ENCODE measurements at regions not wholly inside any gene's neighbourhood (a gene's known extent, or its start where the extent isn't known, plus 50 kb on each side); places are given as distances from the start of the nearest gene placed in this dataset.

DNA sequence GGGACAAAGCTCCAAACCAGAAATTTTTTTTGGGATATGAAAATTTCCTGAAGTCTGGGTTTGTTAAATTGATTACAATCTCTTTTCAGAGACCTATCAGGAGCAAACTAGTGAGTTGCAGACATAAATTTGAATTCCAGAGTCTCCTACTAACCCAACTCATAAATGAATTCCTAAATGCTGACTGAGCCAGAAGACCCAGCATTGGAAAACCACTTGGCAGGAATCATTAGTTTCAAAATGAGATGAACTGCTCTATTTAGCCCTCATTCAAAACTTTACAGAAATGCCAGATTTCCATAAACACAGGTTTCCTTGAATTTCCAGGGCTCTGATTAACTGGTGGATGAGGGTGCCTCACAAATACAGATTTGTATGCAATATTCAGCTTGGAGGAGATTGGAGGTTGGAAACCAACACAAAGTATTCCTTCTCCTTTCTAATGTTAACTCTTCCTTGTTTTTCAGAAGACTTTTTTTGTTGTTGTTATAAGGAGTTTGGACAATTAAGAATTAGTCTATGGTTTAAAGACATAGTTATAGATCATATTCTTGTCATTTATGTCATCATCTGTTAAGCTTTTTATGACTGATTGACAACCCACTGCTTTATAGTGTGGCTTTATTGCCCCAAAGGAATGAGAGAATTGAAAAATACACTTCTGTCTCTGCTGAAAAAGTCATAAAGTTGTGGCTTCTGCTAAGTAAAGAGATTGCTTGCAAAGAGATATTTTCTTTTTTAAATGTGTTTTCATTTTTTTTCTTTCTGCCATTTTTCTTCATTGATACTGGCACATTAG lies 222.8 kb downstream of the HLX start:
- no peak for DNase-seq (ENCODE audit: low read depth in 2 of 3, low spot score in 1 of 3)

DNA sequence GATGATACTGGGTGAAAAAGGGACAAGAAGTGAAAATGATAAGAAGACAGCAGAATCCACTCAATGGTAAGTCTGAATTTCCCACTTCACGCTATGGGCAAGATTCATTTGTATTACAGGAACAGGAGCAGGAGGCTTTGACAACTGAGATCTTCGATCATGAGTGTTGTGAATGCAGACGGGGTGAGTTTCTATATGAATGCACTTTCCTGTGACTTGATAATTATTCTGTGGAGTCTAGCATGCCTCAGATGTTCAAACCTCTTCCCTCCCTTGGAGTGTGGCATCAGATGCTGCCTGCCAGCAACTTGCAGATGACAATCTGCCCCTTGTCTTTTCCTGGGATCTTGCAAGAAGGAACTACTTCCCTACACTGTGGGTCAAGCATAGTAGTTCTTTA lies 225.4 kb downstream of the HLX start:
- DNase-seq (ENCODE audit: low read depth in 2 of 3, low spot score in 1 of 3): no peak

DNA sequence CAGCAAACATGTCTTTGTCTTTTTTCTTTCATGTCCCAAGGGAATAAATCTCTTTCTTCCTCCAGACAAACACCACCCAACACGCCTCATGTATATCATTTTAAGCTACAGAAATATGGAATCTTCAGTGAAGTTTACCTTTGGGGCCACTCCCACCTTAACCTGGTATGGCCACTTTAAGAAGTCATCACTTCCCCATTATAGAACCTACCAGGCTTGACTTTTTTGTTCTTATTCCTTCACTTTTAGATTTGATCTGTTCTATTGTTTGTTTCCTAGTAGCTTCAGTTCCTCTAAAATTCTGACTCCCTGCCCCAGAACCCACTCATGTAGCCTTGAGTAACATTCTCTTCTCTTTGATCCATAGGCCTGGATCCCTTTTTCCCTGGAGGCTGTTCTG lies 226.3 kb downstream of the HLX start:
- no peak for DNase-seq (ENCODE audit: low read depth in 2 of 3, low spot score in 1 of 3)

DNA sequence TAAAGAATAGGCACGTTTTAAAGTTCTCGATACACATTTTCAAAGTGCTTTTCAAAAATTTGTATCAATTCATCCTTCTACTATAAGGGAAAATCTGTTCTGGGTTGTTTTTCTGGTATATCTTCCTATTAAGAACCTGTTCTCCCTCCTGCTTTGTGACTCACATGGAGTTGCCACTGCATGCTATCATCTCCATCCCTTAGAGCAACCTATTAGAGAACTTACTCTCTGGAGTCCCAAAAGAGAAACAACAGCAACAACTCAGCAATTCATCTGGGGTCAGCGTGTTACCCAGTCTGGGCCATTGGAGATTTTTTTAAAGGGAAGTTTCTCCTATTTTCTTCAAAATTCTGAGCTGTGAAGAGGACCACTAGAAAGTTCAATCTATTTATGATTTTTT lies 227.4 kb downstream of the HLX start:
- no peak for DNase-seq (ENCODE audit: low read depth in 2 of 3, low spot score in 1 of 3)

DNA sequence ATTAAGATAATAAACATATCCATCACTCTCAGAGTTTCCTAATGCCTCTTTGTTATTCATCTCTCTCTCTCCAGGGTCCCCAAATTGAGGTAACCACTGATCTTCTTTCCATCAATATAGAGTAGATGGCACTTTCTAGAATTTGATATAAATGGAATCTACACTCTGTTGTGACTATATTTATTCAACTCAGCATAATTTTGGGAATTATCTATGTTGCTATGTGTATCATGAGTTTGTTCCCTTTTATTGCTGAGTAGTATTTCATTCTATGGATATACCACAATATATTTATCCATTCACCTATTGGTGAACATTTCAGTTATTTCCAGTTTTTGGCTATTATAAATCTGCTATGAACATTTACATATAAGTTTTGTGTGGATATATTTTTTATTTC lies 230.7 kb downstream of the HLX start:
- no peak for DNase-seq (ENCODE audit: low read depth in 2 of 3, low spot score in 1 of 3)

DNA sequence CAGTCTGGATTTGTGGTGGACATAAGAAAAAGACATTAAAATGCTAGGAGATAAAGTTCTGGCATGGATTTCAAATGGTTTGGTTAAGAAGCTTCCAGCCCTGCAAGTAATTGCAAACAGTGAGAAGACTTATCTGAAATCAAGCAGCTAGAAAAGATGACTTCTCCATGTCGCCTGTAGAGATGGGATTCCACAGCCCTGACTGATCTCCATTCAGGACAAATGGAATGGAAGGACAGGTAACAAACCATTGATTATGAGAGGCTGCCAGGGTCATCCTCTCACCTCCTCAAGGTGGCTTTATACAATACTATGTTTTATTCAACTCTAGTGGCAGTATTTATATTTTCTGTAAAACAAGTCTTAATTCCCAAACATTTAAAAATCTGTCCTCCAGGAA lies 237.9 kb downstream of the HLX start:
- DNase-seq (ENCODE audit: low read depth in 2 of 3, low spot score in 1 of 3): no peak

DNA sequence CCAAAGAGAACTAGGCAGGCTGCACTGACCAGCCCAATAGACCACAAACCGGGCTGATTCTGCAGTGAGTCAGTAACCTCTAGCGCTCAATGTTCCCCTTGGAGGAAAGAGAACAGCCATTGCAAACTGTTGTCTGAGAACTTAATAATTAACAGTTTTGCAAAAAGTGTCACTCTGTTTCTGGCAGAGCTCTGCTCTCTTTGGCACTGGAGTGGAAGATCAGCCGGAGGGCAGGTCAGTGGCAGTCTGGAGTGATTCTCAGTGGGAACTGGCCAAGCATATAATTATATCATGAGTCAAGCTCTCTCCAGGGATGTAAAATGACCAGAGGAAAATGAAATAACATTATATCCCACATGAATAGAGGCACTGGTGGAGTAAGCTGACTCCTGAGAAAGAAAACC lies 238.3 kb downstream of the HLX start:
- DNase-seq (ENCODE audit: low read depth in 2 of 3, low spot score in 1 of 3): no peak

DNA sequence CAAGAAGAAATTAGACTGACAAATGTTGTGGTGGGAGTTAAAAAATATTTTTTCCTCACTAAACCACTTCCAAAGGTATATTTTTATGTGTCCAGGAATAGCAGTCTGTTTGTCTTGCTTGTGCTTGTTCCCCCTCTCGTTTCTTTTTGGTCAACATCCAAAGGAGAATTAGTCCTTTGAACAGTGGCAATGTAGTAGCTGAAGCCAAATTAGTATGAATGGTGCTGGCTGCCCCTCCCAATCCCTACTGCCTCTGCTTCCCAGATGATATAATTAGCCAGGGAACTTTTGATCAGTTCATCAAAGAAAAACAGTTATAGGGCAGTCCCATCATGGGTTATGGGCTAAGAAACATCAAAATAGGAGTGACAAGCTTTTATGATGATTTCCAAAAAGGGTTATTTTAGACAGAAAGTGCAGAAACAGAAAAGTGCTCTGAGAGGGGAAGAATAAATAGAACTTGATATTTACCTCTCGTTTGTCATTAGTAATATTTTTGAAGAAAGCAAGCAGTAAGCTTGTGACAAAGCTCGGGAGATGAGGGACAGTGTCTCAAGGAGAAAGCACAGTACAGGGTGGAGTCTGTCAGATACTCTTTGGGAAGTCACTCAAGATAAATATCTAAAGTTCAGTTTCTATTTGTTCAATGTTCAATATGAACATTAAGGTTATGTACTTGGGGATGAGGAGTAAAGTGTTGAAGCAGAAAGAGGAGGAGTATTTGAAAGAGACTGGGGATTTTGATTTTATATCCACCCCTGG lies 239.1 kb downstream of the HLX start:
- DNase-seq (ENCODE audit: low read depth in 2 of 3, low spot score in 1 of 3): no peak

DNA sequence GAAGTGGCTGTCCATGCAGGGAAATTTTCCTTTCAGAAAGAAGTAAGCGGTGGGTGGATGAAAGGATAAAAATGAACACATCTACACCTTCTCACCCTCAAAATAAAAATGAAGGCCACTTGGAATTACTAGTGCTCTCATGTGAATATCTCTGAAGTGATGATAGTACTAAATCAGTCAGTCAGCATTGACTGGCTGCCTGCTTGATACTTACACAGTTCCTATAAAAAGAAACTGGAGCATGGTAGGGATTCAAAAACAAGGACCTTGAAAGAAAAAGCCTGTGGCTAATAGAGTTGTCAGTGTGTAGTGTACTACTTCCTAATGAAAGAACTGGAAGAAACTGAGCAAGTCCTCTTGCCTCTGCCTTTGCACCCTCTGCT lies 239.7 kb downstream of the HLX start:
- no peak for DNase-seq (ENCODE audit: low read depth in 2 of 3, low spot score in 1 of 3)

DNA sequence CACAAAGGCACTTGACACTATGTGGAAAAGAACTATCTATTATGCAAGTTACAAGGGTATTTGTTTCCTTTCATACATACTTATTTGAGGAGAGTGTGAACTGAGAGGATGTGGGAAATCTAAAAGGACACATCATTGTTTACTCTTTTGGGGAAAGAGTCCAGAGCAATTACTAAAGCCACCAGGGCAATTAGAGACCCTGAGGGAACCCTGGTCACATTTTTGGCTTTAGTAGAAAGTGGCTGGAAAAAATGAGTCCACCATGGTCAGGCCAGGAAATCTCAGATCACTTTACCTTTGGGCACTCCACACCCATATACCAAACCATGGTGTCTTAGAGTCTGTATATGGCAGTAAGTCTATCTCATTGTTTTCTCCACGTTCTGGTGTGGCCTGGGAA lies 243.3 kb downstream of the HLX start:
- DNase-seq (ENCODE audit: low read depth in 2 of 3, low spot score in 1 of 3): no peak

DNA sequence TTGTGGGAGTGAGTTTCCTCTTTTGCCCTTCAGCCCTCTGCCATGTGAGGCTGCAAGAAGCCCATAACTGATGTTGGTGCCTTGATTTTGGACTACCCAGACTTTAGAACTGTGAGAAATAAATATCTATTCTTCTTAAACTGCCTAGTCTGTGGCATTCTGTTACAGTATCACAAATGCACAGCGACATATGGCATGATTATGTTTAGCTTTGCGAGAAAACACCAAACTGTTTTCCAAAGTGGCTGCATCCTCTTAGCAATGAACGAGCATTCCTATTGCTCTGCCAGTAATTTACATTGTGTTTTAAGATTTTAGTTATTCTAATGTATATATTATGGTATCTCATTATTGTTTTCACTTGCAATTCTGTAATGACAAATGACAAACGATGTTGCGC lies 246.7 kb downstream of the HLX start:
- no peak for DNase-seq (ENCODE audit: low read depth in 2 of 3, low spot score in 1 of 3)

DNA sequence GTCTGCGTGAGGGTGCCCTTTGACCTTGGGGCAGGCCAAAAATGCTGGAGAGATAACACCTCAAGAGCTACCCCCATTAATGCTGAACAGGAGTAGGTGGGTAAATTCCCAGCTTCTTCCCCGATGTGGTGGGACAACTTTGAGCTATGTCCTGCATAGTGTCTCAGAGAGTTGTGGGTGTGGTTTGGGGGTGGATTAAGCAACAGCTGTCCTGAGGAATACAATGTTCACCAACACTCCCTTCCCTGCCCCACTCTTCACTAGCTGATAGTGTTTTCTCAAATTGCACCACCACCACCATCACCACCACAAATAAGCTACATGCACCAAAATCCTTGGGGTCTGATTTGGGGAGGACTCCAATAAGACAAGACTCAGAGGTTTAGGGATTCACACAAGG lies 258.4 kb downstream of the HLX start:
- no peak for DNase-seq (ENCODE audit: low read depth in 2 of 3, low spot score in 1 of 3)

DNA sequence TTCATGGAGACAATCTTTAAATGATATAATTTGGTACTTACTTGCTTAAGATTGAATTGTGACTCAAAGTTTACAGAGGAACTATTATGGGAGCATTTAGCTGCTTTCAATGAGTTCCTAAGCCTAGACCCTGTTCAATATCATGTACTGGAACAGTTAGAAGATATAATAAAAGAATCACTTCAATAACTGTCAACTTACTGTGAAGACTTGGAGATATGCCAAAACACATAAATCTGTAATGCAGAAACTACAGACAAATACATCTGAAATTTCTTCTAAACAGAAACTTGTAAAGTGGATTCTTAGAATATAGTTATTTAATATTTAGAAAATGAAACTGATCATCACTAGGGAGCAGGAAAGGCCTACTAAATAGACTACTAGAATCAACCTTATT lies 259.3 kb downstream of the HLX start:
- DNase-seq (ENCODE audit: low read depth in 2 of 3, low spot score in 1 of 3): no peak

DNA sequence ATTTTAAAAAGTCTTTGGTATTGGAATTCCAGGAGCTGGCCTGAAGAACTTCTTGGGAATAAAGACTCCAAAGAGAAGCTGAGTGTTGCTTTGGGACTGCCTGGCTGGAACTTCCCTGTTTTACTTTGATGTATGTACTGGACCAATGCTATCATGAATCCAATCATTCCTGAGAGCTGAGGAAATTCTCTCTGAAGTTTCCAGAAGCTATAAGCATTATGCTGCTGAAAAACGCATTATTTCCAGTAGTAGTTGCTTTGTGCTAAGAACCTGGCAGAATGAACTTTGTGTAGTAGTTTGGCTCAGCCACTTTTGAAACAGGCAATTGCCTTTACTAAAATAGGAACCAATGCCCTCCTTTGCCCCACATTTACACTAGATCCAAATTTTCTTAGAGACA lies 260.7 kb downstream of the HLX start:
- DNase-seq (ENCODE audit: low read depth in 2 of 3, low spot score in 1 of 3): no peak

DNA sequence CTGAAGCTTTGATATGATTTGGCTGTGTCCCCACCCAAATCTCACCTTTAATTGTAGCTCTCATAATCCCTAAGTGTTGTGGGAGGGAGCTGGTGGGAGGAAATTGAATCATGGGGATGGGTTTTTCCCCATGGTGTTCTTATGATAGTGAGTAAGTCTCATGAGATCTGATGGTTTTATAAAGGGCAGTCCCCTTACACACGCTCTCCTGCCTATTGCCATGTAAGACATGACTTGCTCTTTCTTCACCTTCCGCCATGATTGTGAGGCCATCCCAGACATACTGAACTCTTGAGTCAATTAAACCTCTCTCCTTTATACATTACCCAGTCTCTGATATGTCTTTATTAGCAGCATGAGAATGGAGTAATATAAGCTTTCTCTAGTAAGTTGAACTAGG lies 261.9 kb downstream of the HLX start:
- DNase-seq (ENCODE audit: low read depth in 2 of 3, low spot score in 1 of 3): no peak

DNA sequence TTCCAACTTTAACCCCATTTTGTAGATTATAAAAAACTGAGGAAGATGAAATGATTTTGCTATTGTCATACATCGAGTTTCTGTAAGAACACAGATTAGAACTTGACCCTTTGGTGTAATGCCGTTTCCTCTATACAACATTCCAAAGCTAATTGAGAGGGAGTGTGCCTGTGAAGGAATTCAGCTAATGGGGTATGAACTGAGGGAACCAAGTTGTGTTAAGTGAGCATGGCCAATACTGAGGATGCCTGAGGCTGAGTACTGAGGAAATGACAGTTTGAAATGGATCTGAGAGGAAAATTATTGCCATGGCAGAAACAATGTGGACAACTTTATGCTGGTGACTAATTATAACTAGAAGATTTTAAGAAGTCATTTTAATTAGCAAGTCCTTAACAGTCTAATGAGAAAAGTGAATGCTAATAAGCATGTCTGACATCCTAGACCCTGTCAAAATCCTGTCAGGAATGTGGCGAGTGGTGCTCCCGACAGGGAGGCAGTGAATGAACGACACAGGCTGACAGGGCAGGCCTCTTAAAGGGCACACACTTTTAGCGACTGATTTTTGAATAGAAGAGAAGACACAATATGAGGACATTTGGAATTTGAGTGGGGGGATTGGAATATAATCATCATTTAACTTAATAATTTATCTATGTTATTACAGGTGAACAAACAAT lies 262.5 kb downstream of the HLX start:
- DNase-seq (ENCODE audit: low read depth in 2 of 3, low spot score in 1 of 3): no peak

DNA sequence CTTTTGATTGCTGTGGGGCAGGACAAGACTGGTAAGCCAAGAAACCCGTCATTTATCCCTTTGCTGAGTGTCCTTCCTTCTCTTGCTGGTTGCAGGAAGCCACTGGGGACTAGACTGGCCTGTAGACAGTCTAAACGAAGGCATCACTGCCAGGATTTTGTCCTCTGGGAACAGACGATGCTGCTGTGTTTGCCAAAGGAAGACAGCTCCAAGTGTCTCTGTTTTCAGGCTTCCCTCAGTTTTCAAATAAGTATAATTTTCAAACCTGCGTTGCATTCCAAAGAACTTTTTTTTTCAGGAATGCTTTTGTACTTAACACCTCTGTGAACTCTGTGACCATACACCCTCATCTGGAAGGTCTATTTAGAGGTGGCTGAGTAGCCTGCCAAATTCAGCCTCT lies 269.4 kb downstream of the HLX start:
- DNase-seq (ENCODE audit: low read depth in 2 of 3, low spot score in 1 of 3): no peak

DNA sequence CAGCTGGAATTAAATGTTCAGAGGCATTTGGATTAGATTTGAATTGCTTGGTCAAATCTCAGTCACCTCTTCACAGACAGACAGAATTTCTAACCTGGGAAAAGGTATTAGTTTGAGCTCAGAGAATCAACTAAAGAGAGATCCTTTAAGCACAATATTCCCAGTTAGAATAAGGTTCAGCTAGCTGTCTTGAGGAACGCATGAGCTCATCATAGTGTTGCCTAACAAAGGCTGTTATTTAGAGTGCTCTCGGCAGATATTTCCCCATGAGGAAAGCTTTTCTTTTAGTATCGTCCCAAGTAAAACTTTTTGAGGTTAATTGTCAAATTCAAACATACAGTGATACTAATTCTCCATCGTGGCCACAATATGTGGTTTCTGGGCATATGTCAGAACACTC lies 269.9 kb downstream of the HLX start:
- no peak for DNase-seq (ENCODE audit: low read depth in 2 of 3, low spot score in 1 of 3)

DNA sequence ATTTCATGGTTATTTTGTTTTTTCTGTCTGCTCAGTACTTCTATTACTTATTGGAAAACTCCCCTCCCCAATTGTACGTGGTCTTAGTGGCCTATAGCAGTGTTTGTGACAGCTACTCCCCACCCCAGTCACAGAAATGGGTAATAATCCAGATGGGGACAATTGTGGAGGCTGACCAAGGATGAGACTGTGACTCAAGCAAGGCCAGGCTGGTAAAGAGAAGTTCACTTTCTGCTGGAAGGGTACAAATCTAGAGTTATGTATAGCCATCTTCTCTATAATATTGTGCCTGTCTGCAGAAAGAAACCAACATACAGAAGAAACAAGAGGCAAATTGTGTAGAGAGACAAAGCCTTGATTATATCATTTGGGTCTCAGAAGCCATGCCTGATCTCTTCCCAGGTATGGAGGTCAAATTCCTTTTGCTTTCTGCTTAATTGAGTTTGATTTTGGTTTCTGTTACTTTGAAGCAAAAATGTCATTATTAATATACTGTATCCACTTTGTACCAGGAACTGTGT lies 270.4 kb downstream of the HLX start:
- no peak for DNase-seq (ENCODE audit: low read depth in 2 of 3, low spot score in 1 of 3)

DNA sequence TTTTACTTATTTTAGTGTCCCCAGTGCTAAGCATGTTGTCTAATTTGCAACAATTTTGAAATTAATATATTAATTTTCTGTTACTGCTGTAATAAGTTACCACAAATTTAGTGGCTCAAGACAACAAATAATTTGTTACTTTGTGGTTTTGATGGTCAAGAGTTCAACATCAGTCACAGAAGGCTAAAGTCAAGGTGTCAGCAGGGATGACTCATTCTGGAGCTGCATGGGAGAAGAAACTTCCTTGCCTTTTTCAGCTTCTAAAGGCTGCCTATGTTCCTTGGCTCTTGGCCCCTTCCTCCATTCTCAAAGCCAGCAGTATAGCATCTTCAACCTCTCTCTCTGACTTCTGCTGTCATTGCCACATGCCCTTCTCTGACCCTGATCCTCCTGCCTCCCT lies 271.8 kb downstream of the HLX start:
- no peak for DNase-seq (ENCODE audit: low read depth in 2 of 3, low spot score in 1 of 3)

DNA sequence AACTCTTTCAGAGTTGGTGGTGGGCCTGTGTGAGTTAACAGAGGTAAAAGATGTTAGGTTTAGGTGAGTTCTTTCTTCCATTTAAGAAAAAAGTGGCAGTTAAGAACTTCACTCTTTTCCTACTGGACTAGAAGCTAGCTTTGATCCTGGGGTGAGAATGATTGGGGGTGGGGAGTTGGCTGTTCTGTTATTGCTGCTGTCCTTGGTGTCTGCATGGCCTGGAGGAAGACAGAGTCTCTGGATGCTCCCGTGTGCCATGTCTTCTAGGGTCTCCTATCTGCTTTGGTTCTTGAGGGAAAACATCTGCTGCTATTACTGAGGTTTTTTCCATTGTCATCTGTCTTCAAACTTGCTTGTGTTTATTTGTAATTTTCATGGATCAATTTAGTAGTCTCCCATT lies 275.7 kb downstream of the HLX start:
- DNase-seq (ENCODE audit: low read depth in 2 of 3, low spot score in 1 of 3): no peak
